Omental fat pad (tissue), 3 donors: ENCODE measurements at regions not wholly inside any gene's neighbourhood (a gene's known extent, or its start where the extent isn't known, plus 50 kb on each side); places are given as distances from the start of the nearest gene placed in this dataset.
"Not testable (repeated sequence)": the region's sequence is repeated elsewhere in the genome, so short reads cannot be mapped to it uniquely, and the experiment has no call there.

Experiments used
- ATAC-seq: fragments of 150-250 bp; one replicate; pipeline ENCODE4 v1.9.1; 2016; ENCODE audit warnings: mild to moderate bottlenecking, moderate library complexity; ENCODE audit not compliant: low FRiP score
- DNase-seq: peaks from one replicate; pipeline ENCODE4 v3.0.0-alpha.2; 2019; ENCODE audit warnings: low spot score
- TF ChIP-seq, protein P1 (sequence below), 3 donors: fragments of 450-650 bp; IDR thresholded peaks; one replicate each; pipeline ENCODE4 v1.5.1; 2016 to 2017; ENCODE audit warnings: antibody characterized with exemption in 3 of 3, mild to moderate bottlenecking in 3 of 3, moderate library complexity in 2 of 3

- ATAC-seq (no peak), DNase-seq (no peak)
- TF ChIP-seq, protein P1, sequence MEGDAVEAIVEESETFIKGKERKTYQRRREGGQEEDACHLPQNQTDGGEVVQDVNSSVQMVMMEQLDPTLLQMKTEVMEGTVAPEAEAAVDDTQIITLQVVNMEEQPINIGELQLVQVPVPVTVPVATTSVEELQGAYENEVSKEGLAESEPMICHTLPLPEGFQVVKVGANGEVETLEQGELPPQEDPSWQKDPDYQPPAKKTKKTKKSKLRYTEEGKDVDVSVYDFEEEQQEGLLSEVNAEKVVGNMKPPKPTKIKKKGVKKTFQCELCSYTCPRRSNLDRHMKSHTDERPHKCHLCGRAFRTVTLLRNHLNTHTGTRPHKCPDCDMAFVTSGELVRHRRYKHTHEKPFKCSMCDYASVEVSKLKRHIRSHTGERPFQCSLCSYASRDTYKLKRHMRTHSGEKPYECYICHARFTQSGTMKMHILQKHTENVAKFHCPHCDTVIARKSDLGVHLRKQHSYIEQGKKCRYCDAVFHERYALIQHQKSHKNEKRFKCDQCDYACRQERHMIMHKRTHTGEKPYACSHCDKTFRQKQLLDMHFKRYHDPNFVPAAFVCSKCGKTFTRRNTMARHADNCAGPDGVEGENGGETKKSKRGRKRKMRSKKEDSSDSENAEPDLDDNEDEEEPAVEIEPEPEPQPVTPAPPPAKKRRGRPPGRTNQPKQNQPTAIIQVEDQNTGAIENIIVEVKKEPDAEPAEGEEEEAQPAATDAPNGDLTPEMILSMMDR (IDR thresholded peaks at IDR 0.05): no peak
Measured at GRCh38 chr10:21041763-21042458, 144.8 kb upstream of the NEBL start.

DNA sequence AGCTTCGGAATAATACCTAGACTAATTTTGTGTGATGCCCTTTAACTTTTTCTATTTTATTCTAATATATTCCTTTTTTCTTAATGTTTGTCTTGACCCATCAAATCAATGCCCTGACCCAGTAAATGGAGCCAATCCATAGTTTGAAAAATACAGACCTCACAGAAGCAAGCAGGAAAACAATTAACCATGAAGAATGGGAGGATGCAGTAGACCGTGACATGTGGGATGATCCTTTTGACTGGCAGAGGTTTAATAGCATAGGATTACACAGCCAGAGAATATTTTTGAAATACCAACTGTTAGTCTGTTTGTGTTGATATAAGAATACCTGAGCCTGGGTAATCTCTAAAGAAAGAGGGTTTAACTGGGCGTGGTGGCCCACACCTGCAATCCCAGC lies 142.6 kb upstream of the NEBL start:
- no peak for ATAC-seq
- TF ChIP-seq, protein P1 (IDR thresholded peaks at IDR 0.05): no peak

DNA sequence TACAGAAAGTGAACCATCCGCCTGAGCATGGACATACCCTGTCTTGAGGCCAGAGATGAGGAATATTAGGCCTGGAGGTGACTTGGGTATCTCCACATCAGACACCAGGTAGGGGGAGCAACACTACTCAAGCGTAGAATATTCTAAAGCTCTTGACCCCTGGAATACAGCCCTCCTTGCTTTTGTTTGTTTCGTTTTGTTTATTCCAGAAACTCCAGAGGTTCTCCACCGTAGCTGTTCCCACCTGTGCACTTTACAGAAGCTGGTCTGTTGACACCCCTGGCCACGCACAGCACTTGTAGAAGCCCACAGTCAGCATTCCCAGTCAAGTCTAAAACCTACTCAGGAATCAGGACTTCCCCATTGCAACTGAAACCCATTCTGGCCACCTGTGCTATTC lies 139.6 kb upstream of the NEBL start:
- ATAC-seq: no peak
- TF ChIP-seq, protein P1 (IDR thresholded peaks at IDR 0.05): no peak
- DNase-seq: no peak

More for the DNA sequence above, 142.6 kb upstream of the NEBL start:
- DNase-seq: no peak

- not testable (repeated sequence) for ATAC-seq, DNase-seq
Measured at GRCh38 chr10:21034770-21035169, 137.7 kb upstream of the NEBL start.

DNA sequence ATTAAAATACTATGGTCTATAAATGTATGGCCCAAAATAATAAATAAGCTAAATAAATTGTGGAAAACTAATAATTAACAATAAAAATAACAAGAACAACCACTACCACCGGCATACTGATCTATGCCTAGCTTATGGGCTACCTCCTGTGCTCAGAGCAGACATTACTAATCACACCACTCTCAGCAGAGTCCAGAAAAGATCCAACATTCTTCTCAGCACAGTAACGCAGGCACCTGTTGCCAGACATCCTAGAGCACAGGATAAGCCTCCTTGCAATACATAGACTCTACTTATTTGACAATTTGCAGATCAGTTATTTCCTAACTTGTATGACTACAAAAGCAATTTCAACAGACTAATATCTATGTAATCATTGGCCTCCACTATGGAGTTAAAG lies 137.1 kb upstream of the NEBL start:
- TF ChIP-seq, protein P1 (IDR thresholded peaks at IDR 0.05): no peak
- DNase-seq (no peak), ATAC-seq (no peak)

DNA sequence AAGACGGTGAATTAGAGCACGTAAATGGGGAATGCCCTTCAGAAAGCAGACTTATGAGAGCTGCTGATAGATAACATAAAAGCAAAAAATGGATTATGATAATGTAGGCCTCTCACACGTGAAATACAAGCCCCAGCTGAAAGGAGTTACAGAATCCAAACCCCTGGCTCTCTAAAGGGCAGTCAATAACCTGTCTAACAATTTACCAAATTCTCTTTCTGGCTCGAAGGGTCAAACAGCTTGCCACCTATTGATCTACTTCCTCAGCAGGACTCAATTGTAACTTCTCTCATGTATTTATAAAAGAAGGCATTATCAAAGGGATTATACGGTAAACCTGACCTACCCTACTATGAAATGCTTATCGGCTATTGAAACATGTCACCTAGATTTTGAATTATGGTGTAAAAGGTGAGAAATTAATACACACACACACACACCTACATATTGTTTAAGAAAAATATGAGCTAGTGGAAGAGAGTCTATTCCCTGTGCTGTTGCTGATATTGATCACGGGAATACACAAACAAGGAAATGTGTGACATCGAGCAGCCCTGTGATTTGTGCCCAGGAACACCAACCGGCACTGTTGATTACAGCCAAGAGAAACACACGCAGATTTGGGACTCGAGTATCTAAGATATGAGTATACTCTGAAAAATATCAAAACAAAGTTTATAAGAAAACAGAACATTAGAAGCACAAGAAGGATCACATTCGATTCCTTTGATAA lies 135.6 kb upstream of the NEBL start:
- ATAC-seq (no peak), DNase-seq (no peak)
- TF ChIP-seq, protein P1 (IDR thresholded peaks at IDR 0.05): no peak

DNA sequence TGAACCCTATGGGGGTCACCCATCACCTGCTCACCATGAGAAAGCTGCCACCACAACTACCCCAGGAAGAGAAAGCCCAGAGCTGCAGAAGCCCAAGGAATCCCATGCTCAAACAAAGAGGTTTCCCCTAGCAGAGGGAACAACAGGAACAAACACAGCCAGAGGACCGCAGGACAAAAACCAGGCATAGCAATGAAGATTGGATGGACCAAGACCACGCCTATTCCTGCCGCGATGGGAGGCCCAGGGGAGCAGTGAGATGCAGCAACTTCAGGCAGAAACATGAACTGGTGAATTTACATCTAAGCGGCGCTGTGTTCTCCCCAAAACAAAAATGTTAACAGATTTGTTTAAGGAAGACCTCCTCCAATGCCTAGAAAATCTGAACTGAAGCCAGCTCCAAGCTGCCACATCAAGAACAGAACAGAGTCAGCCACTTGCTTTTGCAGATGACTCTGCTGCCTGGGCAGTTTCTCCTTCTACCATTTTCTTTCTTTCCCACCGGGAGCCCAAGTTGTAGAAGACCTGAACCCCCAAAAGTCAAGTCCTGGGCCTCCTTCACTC lies 134.2 kb upstream of the NEBL start:
- TF ChIP-seq, protein P1 (IDR thresholded peaks at IDR 0.05): no peak
- DNase-seq (no peak), ATAC-seq (no peak)
